KMS-11 (cell line): ENCODE measurements at regions not wholly inside any gene's neighbourhood (a gene's known extent, or its start where the extent isn't known, plus 50 kb on each side); places are given as distances from the start of the nearest gene placed in this dataset.

Experiments used
- H2AFZ ChIP-seq: fragments of 200-600 bp; sonication (generic); 2 replicates; pipeline ENCODE4 v1.6.1; 2016; ENCODE audit warnings: antibody characterized with exemption, mixed run types, low read depth
- H3K27ac ChIP-seq: fragments of 200-600 bp; sonication (generic); 2 replicates; pipeline ENCODE4 v1.6.1; 2016; ENCODE audit warnings: mild to moderate bottlenecking, mixed run types
- H3K27me3 ChIP-seq: fragments of 200-600 bp; sonication (generic); 2 replicates; pipeline ENCODE4 v1.6.1; 2017; ENCODE audit warnings: mild to moderate bottlenecking, low read depth, mixed run types, moderate library complexity; ENCODE audit not compliant: insufficient read depth
- H3K36me3 ChIP-seq: fragments of 200-600 bp; sonication (generic); 2 replicates; pipeline ENCODE4 v1.6.1; 2017; ENCODE audit warnings: mild to moderate bottlenecking, mixed run types; ENCODE audit not compliant: insufficient read depth
- H3K4me1 ChIP-seq: fragments of 200-600 bp; sonication (generic); 2 replicates; pipeline ENCODE4 v1.6.1; 2016; ENCODE audit warnings: mild to moderate bottlenecking, low read depth, mixed run types; ENCODE audit not compliant: poor library complexity, severe bottlenecking
- H3K4me2 ChIP-seq: fragments of 200-600 bp; sonication (generic); 2 replicates; pipeline ENCODE4 v1.7.0; 2016; ENCODE audit warnings: mild to moderate bottlenecking, mixed run types
- H3K4me3 ChIP-seq: fragments of 200-600 bp; sonication (generic); IDR thresholded peaks from 2 replicates; pipeline ENCODE4 v1.6.1; 2017; ENCODE audit warnings: low read depth, low read length, mixed read lengths; ENCODE audit not compliant: insufficient read depth
- H3K79me2 ChIP-seq: fragments of 200-600 bp; sonication (generic); 2 replicates; pipeline ENCODE4 v1.6.1; 2016; ENCODE audit warnings: low read depth, mixed run types; ENCODE audit not compliant: insufficient read depth
- H3K9ac ChIP-seq: fragments of 200-600 bp; sonication (generic); 2 replicates; pipeline ENCODE4 v1.6.1; 2016; ENCODE audit warnings: mild to moderate bottlenecking, mixed run types
- H4K20me1 ChIP-seq: fragments of 200-600 bp; sonication (generic); 2 replicates; pipeline ENCODE4 v1.6.1; 2016; ENCODE audit warnings: mild to moderate bottlenecking, mixed run types; ENCODE audit not compliant: insufficient read depth
- CTCF ChIP-seq: fragments of 200-600 bp; sonication (generic); conservative IDR thresholded peaks from 2 replicates; pipeline ENCODE4 v1.6.1; 2017; ENCODE audit warnings: low read depth, mild to moderate bottlenecking, antibody characterized with exemption, low read length, moderate library complexity, mixed read lengths

GRCh38 chr6:16953446-16953845, 148.4 kb upstream of the STMND1 start:
- peaks cover 10% of the 10 kb centered on the region for H3K4me1 ChIP-seq
- no peaks in the 10 kb centered on the region for H3K36me3 ChIP-seq
- no peaks in the 10 kb centered on the region for H4K20me1 ChIP-seq
- no peak overlapping the region for H3K9ac ChIP-seq
- TF ChIP-seq CTCF, result no peak
- no peak overlapping the region for H3K4me2 ChIP-seq
- H3K79me2 ChIP-seq, result no peaks in the 10 kb centered on the region
- H3K27me3 ChIP-seq, result no peaks in the 10 kb centered on the region
- no peak overlapping the region for H3K4me3 ChIP-seq
- H3K27ac ChIP-seq, result no peak overlapping the region
- no peak overlapping the region for H2AFZ ChIP-seq

GRCh38 chr6:16950825-16951495, 150.9 kb upstream of the STMND1 start:
- Histone ChIP-seq H3K27ac (no peak overlapping the region), H2AFZ (no peak overlapping the region), H3K4me3 (no peak overlapping the region), H3K79me2 (no peaks in the 10 kb centered on the region), H3K4me1 (peaks cover 10% of the 10 kb centered on the region), H4K20me1 (no peaks in the 10 kb centered on the region), H3K27me3 (no peaks in the 10 kb centered on the region), H3K36me3 (no peaks in the 10 kb centered on the region), H3K9ac (no peak overlapping the region), H3K4me2 (no peak overlapping the region)
- TF ChIP-seq CTCF, result no peak

GRCh38 chr6:16950302-16950701, 151.5 kb upstream of the STMND1 start:
- H3K36me3 ChIP-seq, result no peaks in the 10 kb centered on the region
- H3K4me1 ChIP-seq, result peaks cover 10% of the 10 kb centered on the region
- H4K20me1 ChIP-seq, result no peaks in the 10 kb centered on the region
- H3K9ac ChIP-seq, result no peak overlapping the region
- no peak overlapping the region for H3K27ac ChIP-seq
- no peak overlapping the region for H2AFZ ChIP-seq
- H3K79me2 ChIP-seq, result no peaks in the 10 kb centered on the region
- no peak overlapping the region for H3K4me3 ChIP-seq
- no peaks in the 10 kb centered on the region for H3K27me3 ChIP-seq
- no peak overlapping the region for H3K4me2 ChIP-seq
- TF ChIP-seq CTCF, result no peak

GRCh38 chr6:16949716-16950115, 152.1 kb upstream of the STMND1 start:
- Histone ChIP-seq H3K27ac (no peak overlapping the region), H3K4me3 (no peak overlapping the region), H3K4me2 (no peak overlapping the region), H4K20me1 (no peaks in the 10 kb centered on the region), H3K27me3 (no peaks in the 10 kb centered on the region), H3K4me1 (peaks cover 10% of the 10 kb centered on the region), H3K79me2 (no peaks in the 10 kb centered on the region), H2AFZ (no peak overlapping the region), H3K9ac (no peak overlapping the region), H3K36me3 (no peaks in the 10 kb centered on the region)
- no peak for TF ChIP-seq CTCF
